Vagina (tissue), 2 donors: ENCODE measurements at regions not wholly inside any gene's neighbourhood (a gene's known extent, or its start where the extent isn't known, plus 50 kb on each side); places are given as distances from the start of the nearest gene placed in this dataset.

Experiments
- CTCF ChIP-seq, 3 experiments: fragments of 450-650 bp in 2 of 3; fragments of 200-600 bp in 1 of 3; sonication (generic) in 1 of 3; IDR thresholded peaks; one replicate each; pipeline ENCODE4 v1.5.1; 2017 to 2019; ENCODE audit warnings: antibody characterized with exemption in 3 of 3, mild to moderate bottlenecking in 2 of 3, moderate library complexity in 2 of 3
- POLR2A ChIP-seq, 2 donors: fragments of 450-650 bp; IDR thresholded peaks; one replicate each; pipeline ENCODE4 v1.6.1; 2017; ENCODE audit warnings: antibody characterized with exemption in 2 of 2, mild to moderate bottlenecking in 2 of 2, moderate library complexity in 2 of 2
- POLR2AphosphoS5 ChIP-seq, 2 donors: sonication (generic); formaldehyde crosslinking; IDR thresholded peaks; one replicate each; pipeline ENCODE4 v1.9.0; 2017; ENCODE audit warnings: antibody characterized with exemption in 2 of 2, mild to moderate bottlenecking in 2 of 2, low read depth in 1 of 2; ENCODE audit not compliant: insufficient read depth in 1 of 2

GRCh38 chr1:81337226-81337625 lies 463.5 kb upstream of the ADGRL2 start:
- TF ChIP-seq CTCF (IDR thresholded peaks at IDR 0.05), result no peak
- TF ChIP-seq POLR2AphosphoS5 (IDR thresholded peaks at IDR 0.05; ENCODE audit: insufficient read depth in 1 of 2, low read depth in 1 of 2), result no peak
- TF ChIP-seq POLR2A (IDR thresholded peaks at IDR 0.05), result no peak
